Nephron (organoid): ENCODE measurements at regions not wholly inside any gene's neighbourhood (a gene's known extent, or its start where the extent isn't known, plus 50 kb on each side); places are given as distances from the start of the nearest gene placed in this dataset.

Experiments
- H3K27ac Mint-ChIP-seq, 3 experiments: 2 replicates each; pipeline ENCODE4 v1.8.0; 2020; ENCODE audit warnings: mixed read lengths in 3 of 3, mild to moderate bottlenecking in 2 of 3, moderate library complexity in 1 of 3
- H3K27me3 Mint-ChIP-seq: 2 replicates; pipeline ENCODE4 v1.8.0; 2021; ENCODE audit warnings: low read depth, mild to moderate bottlenecking, moderate library complexity, mixed read lengths
- H3K36me3 Mint-ChIP-seq: 2 replicates; pipeline ENCODE4 v1.8.0; 2020; ENCODE audit warnings: low read depth, mixed read lengths
- H3K4me1 Mint-ChIP-seq: 2 replicates; pipeline ENCODE4 v1.8.0; 2020; ENCODE audit warnings: mixed read lengths
- H3K4me3 Mint-ChIP-seq, 3 experiments: 2 replicates each; pipeline ENCODE4 v1.8.0; 2020; ENCODE audit warnings: mild to moderate bottlenecking in 3 of 3, mixed read lengths in 3 of 3, moderate library complexity in 2 of 3
- H3K9me3 Mint-ChIP-seq: 2 replicates; pipeline ENCODE4 v1.8.0; 2020; ENCODE audit warnings: mixed read lengths
- CTCF ChIP-seq, 3 experiments: fragments of 200-600 bp; sonication (generic); IDR thresholded peaks; one replicate each; pipeline ENCODE4 v1.5.0; 2021; ENCODE audit warnings: antibody characterized with exemption in 3 of 3; ENCODE audit not compliant: unreplicated experiment in 3 of 3

- Mint-ChIP-seq H3K27ac (no peak overlapping the region), H3K4me1 (no peaks in the 10 kb centered on the region), H3K9me3 (no peaks in the 10 kb centered on the region), H3K36me3 (no peaks in the 10 kb centered on the region), H3K4me3 (no peak overlapping the region), H3K27me3 (peaks cover 5% of the 10 kb centered on the region)
- no peak for TF ChIP-seq CTCF (IDR thresholded peaks at IDR 0.05; ENCODE audit: unreplicated experiment in 3 of 3)
Observed at GRCh38 chr3:16124636-16125035, 49.8 kb upstream of the GALNT15 start.
